Lower leg skin (tissue), 4 donors: ENCODE measurements at regions not wholly inside any gene's neighbourhood (a gene's known extent, or its start where the extent isn't known, plus 50 kb on each side); places are given as distances from the start of the nearest gene placed in this dataset.

Experiments used
- DNase-seq, 2 donors: peaks; one replicate each; pipeline ENCODE4 v3.0.0-alpha.2; 2019; ENCODE audit warnings: low spot score in 2 of 2
- H3K4me3 ChIP-seq: fragments of 200-600 bp; sonication (generic); 2 replicates; pipeline ENCODE4 v1.5.1; 2017; ENCODE audit warnings: mild to moderate bottlenecking, low read depth; ENCODE audit not compliant: poor library complexity, severe bottlenecking
- POLR2A ChIP-seq, 2 donors: fragments of 450-650 bp; IDR thresholded peaks; one replicate each; pipeline ENCODE4 v1.6.1; 2016 to 2017; ENCODE audit warnings: antibody characterized with exemption in 2 of 2, mild to moderate bottlenecking in 1 of 2, moderate library complexity in 1 of 2
- WGBS, 2 donors: methylation state at CpG; one replicate each; pipeline ENCODE4 v1.1.5; 2018; 5-methylcytosine and 5-hydroxymethylcytosine counted together
- intact Hi-C: fragments of 100-400 bp; cut with DNase I; formaldehyde crosslinking; loops from one replicate; pipeline ENCODE4 v1.15.0; 2023; ENCODE audit warnings: low total_unique reads
- TF ChIP-seq, protein P1 (sequence below), 3 donors: fragments of 450-650 bp; IDR thresholded peaks; one replicate each; pipeline ENCODE4 v1.5.1; 2016; ENCODE audit warnings: antibody characterized with exemption in 3 of 3, mild to moderate bottlenecking in 3 of 3, moderate library complexity in 2 of 3

DNA sequence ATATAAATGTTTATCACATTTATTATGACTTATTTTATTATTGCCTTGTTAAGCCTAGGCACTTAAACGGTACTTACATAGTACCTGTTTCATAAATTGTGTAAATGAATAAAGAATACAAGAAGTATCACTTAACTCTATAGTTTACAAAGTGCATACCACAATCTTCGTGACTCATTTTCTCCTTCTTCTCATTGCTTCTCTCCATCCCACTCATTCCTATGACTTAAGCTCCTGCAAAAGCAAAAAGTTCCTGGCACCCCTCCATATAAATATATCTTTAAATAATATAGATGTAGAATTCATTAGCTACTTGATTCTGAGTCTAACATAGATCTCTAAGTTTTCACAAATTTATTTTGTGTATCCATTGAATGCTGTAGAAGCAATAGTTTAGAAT is 1382.0 kb upstream of the CELF2 start:
- 80% methylated on average over 2 of the region's 2 CpGs for WGBS, 2 donors
- no peak overlapping the region for H3K4me3 ChIP-seq
- TF ChIP-seq, protein P1, sequence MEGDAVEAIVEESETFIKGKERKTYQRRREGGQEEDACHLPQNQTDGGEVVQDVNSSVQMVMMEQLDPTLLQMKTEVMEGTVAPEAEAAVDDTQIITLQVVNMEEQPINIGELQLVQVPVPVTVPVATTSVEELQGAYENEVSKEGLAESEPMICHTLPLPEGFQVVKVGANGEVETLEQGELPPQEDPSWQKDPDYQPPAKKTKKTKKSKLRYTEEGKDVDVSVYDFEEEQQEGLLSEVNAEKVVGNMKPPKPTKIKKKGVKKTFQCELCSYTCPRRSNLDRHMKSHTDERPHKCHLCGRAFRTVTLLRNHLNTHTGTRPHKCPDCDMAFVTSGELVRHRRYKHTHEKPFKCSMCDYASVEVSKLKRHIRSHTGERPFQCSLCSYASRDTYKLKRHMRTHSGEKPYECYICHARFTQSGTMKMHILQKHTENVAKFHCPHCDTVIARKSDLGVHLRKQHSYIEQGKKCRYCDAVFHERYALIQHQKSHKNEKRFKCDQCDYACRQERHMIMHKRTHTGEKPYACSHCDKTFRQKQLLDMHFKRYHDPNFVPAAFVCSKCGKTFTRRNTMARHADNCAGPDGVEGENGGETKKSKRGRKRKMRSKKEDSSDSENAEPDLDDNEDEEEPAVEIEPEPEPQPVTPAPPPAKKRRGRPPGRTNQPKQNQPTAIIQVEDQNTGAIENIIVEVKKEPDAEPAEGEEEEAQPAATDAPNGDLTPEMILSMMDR (IDR thresholded peaks at IDR 0.05): no peak
- TF ChIP-seq POLR2A (IDR thresholded peaks at IDR 0.05): no peak
- no peak for DNase-seq
- intact Hi-C loops: no loop called here

GRCh38 chr10:9636216-9636615 is 1381.5 kb upstream of the CELF2 start:
- no peak for TF ChIP-seq POLR2A (IDR thresholded peaks at IDR 0.05)
- no peak overlapping the region for H3K4me3 ChIP-seq
- no peak for DNase-seq
- intact Hi-C loops: no loop called here
- WGBS, 2 donors: 62 to 71% methylated on average over 2 of the region's 2 CpGs

- DNase-seq: no peak
- intact Hi-C loops: no loop called here
- H3K4me3 ChIP-seq: no peak overlapping the region
- TF ChIP-seq, protein P1 (IDR thresholded peaks at IDR 0.05): no peak
- 48 to 69% methylated on average over 1 of the region's 1 CpG for WGBS, 2 donors
Measured at GRCh38 chr10:9643782-9644181, 1373.9 kb upstream of the CELF2 start.

- intact Hi-C loops: no loop called here
- WGBS, 2 donors: 87 to 91% methylated on average over 3 of the region's 3 CpGs
- TF ChIP-seq, protein P1 (IDR thresholded peaks at IDR 0.05): no peak
- no peak for TF ChIP-seq POLR2A (IDR thresholded peaks at IDR 0.05)
- DNase-seq: no peak
- no peak overlapping the region for H3K4me3 ChIP-seq
Measured at GRCh38 chr10:9645404-9645803, 1372.3 kb upstream of the CELF2 start.

DNA sequence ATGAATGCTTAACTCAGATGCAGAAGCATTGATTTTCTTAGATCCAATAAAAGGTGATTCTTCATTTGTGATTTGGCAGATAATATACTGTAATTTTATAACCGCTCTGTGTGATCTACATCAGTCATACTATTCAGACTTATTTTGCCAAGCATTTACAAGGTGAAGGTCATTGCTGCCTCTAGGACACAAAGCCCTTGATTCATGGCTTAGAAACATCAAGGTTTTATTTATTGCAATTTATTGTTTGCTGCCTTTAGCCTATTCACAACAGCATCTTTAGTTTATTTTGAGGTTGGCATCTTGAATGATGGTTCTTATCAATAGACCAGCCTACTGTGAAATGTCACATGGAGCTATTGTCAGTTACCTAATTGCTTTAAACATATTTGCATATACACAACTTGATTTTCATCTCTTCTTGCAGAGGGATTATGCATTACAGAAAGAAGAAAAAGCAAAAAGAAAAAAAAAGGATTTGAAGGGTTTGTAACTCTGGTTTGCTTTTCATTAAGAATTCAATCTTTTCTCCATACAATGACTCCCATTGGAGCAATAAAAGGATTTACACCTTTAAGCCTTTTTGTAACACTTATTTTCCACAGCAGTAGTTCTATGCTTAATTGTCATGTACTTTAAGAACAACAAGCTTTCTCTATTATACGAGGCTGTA is 1371.6 kb upstream of the CELF2 start:
- no peak overlapping the region for H3K4me3 ChIP-seq
- DNase-seq: no peak
- intact Hi-C loops: no loop called here
- TF ChIP-seq, protein P1 (IDR thresholded peaks at IDR 0.05): no peak
- TF ChIP-seq POLR2A (IDR thresholded peaks at IDR 0.05): no peak
- WGBS, 2 donors: 72 to 74% methylated on average over 2 of the region's 2 CpGs

- intact Hi-C loops: no loop called here
- DNase-seq: no peak
- no peak for TF ChIP-seq POLR2A (IDR thresholded peaks at IDR 0.05)
- TF ChIP-seq, protein P1 (IDR thresholded peaks at IDR 0.05): no peak
- H3K4me3 ChIP-seq: no peak overlapping the region
- 87 to 88% methylated on average over 3 of the region's 3 CpGs for WGBS, 2 donors
Measured at GRCh38 chr10:9654261-9654660, 1363.4 kb upstream of the CELF2 start.
